K562 (cell line): ENCODE measurements at regions not wholly inside any gene's neighbourhood (a gene's known extent, or its start where the extent isn't known, plus 50 kb on each side); places are given as distances from the start of the nearest gene placed in this dataset.

Experiments used
- ATAC-seq: fragments of 200-7000 bp; cut with Tn5 transposase; 3 replicates; pipeline ENCODE4 v1.9.1; 2020; ENCODE audit warnings: moderate library complexity
- BruUV-seq: library from RNA; stranded (reverse); fragments of 400-500 nt; replicated peaks from 2 replicates; lab custom pipeline; 2021; lab: Mats Ljungman, UMichigan
- CTCF ChIA-PET: fragments of 300-600 bp; formaldehyde crosslinking; extraction: SDS; loops from one replicate; lab custom pipeline; 2021; ENCODE audit warnings: low intra/inter-chr PET ratio; lab: Yijun Ruan, JAX
- POLR2A ChIA-PET: fragments of 300-600, 350-650 bp; sonication (Branson Sonifier 250); formaldehyde crosslinking; extraction: SDS; loops from one replicate; lab custom pipeline; 2021; ENCODE audit warnings: antibody characterized with exemption, inconsistent platforms; lab: Yijun Ruan, JAX
- DNase-seq, 4 experiments: peaks; one replicate each; pipeline versions ENCODE4 v3.0.0 to v3.0.0-alpha.2; 2011 to 2018; ENCODE audit warnings: low spot score in 3 of 4, mixed read lengths in 3 of 4; ENCODE audit errors: extremely low read depth in 1 of 4
- FAIRE-seq: peaks from 2 replicates; lab custom pipeline; 2011; peaks lifted over from hg19 to GRCh38; lab: Jason Lieb, UNC
- H2AFZ ChIP-seq: 2 replicates; pipeline ENCODE4 v1.6.0; 2011; ENCODE audit warnings: low read depth, low read length, control low read depth, inconsistent platforms
- H3K27ac ChIP-seq: fragments of 200-600 bp; 3 replicates; pipeline ENCODE4 v1.8.0; 2011; ENCODE audit warnings: low read depth, mild to moderate bottlenecking, control low read depth, inconsistent platforms, low read length, moderate library complexity, mixed read lengths; ENCODE audit errors: extremely low read depth
- H3K27me3 ChIP-seq, 2 experiments: fragments of 300-600 bp in 1 of 2; 2 replicates in 1 of 2; 3 replicates in 1 of 2; pipeline versions ENCODE4 v1.6.0 to v1.8.0; 2011; ENCODE audit warnings: inconsistent platforms in 2 of 2, low read length in 2 of 2, mild to moderate bottlenecking in 1 of 2, mixed read lengths in 1 of 2, moderate library complexity in 1 of 2; ENCODE audit not compliant: control insufficient read depth in 2 of 2, insufficient read depth in 2 of 2
- H3K36me3 ChIP-seq: fragments of 300-600 bp; 3 replicates; pipeline ENCODE4 v1.8.0; 2011; ENCODE audit warnings: mild to moderate bottlenecking, low read length, inconsistent platforms; ENCODE audit not compliant: control insufficient read depth, insufficient read depth
- H3K4me1 ChIP-seq, 2 experiments: fragments of 200-600 bp in 1 of 2; replicated peaks in 1 of 2; 2 replicates in 1 of 2; 3 replicates in 1 of 2; pipeline versions ENCODE4 v1.5.1 to v1.8.0; 2011; ENCODE audit warnings: inconsistent platforms in 2 of 2, low read length in 2 of 2, mild to moderate bottlenecking in 1 of 2, mixed read lengths in 1 of 2, moderate library complexity in 1 of 2; ENCODE audit not compliant: control insufficient read depth in 2 of 2, insufficient read depth in 2 of 2
- H3K4me2 ChIP-seq: 2 replicates; pipeline ENCODE4 v1.6.1; 2011; ENCODE audit warnings: low read length, control low read depth, inconsistent platforms, mixed read lengths; ENCODE audit not compliant: insufficient read depth
- H3K4me3 ChIP-seq: fragments of 200-600 bp; sonication (generic), shearing (Covaris generic); 2 replicates; pipeline ENCODE4 v1.5.1; 2016; ENCODE audit warnings: control low read depth, inconsistent platforms
- H3K79me2 ChIP-seq: fragments of 200-600 bp; 3 replicates; pipeline ENCODE4 v1.8.0; 2011; ENCODE audit warnings: low read length, inconsistent platforms; ENCODE audit not compliant: control insufficient read depth, insufficient read depth
- H3K9ac ChIP-seq, 2 experiments: 2 replicates each; pipeline versions ENCODE4 v1.6.0 to v1.6.1; 2011; ENCODE audit warnings: low read depth in 2 of 2, low read length in 2 of 2, control low read depth in 1 of 2, inconsistent platforms in 1 of 2, mild to moderate bottlenecking in 1 of 2, mixed read lengths in 1 of 2; ENCODE audit not compliant: insufficient read depth in 1 of 2
- H3K9me1 ChIP-seq: one replicate; pipeline ENCODE4 v1.6.0; 2011; ENCODE audit warnings: inconsistent platforms, mild to moderate bottlenecking, low read length, moderate library complexity; ENCODE audit not compliant: control insufficient read depth, insufficient read depth
- H3K9me3 ChIP-seq: replicated peaks from 2 replicates; pipeline ENCODE4 v1.5.1; 2011; ENCODE audit warnings: low read depth, low read length, inconsistent platforms; ENCODE audit not compliant: control insufficient read depth, insufficient read depth
- H4K20me1 ChIP-seq: replicated peaks from 2 replicates; pipeline ENCODE4 v1.6.1; 2011; ENCODE audit warnings: low read length, inconsistent platforms, mixed read lengths; ENCODE audit not compliant: control insufficient read depth, insufficient read depth
- ARHGAP35 ChIP-seq: fragments of 450-650 bp; IDR thresholded peaks from 2 replicates; pipeline ENCODE4 v1.6.1; 2018; ENCODE audit not compliant: partially characterized antibody
- BRD9 ChIP-seq: fragments of 450-650 bp; IDR thresholded peaks from 2 replicates; pipeline ENCODE4 v1.6.1; 2018; ENCODE audit warnings: low read depth; ENCODE audit not compliant: partially characterized antibody
- CHCHD3 ChIP-seq: fragments of 250-450 bp; sonication (Bioruptor Pico); IDR thresholded peaks from 2 replicates; pipeline ENCODE4 v2.1.2; 2022; ENCODE audit warnings: mild to moderate bottlenecking
- DMBX1 ChIP-seq: fragments of 250-450 bp; sonication (Bioruptor Pico); IDR thresholded peaks from 2 replicates; pipeline ENCODE4 v1.8.0; 2022; ENCODE audit warnings: inconsistent platforms, mild to moderate bottlenecking, moderate library complexity, borderline replicate concordance
- HEY1 ChIP-seq: fragments of 250-450 bp; sonication (Bioruptor Pico); IDR thresholded peaks from 2 replicates; pipeline ENCODE4 v1.5.0; 2020; ENCODE audit warnings: mild to moderate bottlenecking, moderate library complexity, borderline replicate concordance
- MECOM ChIP-seq: fragments of 250-450 bp; sonication (Bioruptor Pico); IDR thresholded peaks from 2 replicates; pipeline ENCODE4 v1.8.0; 2022; ENCODE audit warnings: inconsistent platforms
- MIER1 ChIP-seq: fragments of 450-650 bp; IDR thresholded peaks from 2 replicates; pipeline ENCODE4 v1.6.1; 2016; ENCODE audit warnings: antibody characterized with exemption, mild to moderate bottlenecking, low read depth
- POLR3G ChIP-seq: IDR thresholded peaks from 2 replicates; pipeline ENCODE4 v1.6.1; 2011; ENCODE audit not compliant: insufficient read length, insufficient replicate concordance; ENCODE audit errors: extremely low read depth
- RBM25 ChIP-seq: fragments of 200-400 bp; formaldehyde crosslinking; IDR thresholded peaks from 2 replicates; pipeline ENCODE4 v1.6.1; 2018; ENCODE audit warnings: low read length, low read depth, moderate library complexity; ENCODE audit not compliant: severe bottlenecking
- RFX1 ChIP-seq: fragments of 450-650 bp; IDR thresholded peaks from 2 replicates; pipeline ENCODE4 v1.6.1; 2016; ENCODE audit warnings: mild to moderate bottlenecking, moderate library complexity
- STAG1 ChIP-seq: sonication (generic); formaldehyde crosslinking; IDR thresholded peaks from 2 replicates; pipeline ENCODE4 v1.5.0; 2020; ENCODE audit warnings: missing genetic modification reagents, borderline replicate concordance
- ZNF24 ChIP-seq: fragments of 450-650 bp; IDR thresholded peaks from 2 replicates; pipeline ENCODE4 v1.6.1; 2016
- WGBS: fragments of 100-300 bp; shearing (Covaris generic); methylation state at CpG from one replicate; pipeline ENCODE4 v1.1.6; 2016; ENCODE audit warnings: low coverage, mixed read lengths; ENCODE audit not compliant: insufficient coverage; ENCODE audit errors: missing lambda C conversion rate; 5-methylcytosine and 5-hydroxymethylcytosine counted together
- in situ Hi-C: fragments of 300-500 bp; cut with MboI; formaldehyde crosslinking; loops from 4 replicates; pipeline ENCODE4 v1.15.0; 2018; ENCODE audit warnings: inconsistent platforms, mixed read lengths
- intact Hi-C: fragments of 100-400 bp; cut with micrococcal nuclease; formaldehyde crosslinking; loops from 2 replicates; pipeline ENCODE4 v1.14.2; 2022
- TF ChIP-seq, protein P1 (sequence below): sonication (generic); IDR thresholded peaks from 2 replicates; pipeline ENCODE4 v1.6.1; 2016
- TF ChIP-seq, protein P2 (sequence below), 2 experiments: IDR thresholded peaks; 2 replicates each; pipeline ENCODE4 v1.6.1; 2012; ENCODE audit warnings: improper control_type of control experiment in 2 of 2, low read depth in 2 of 2, low read length in 2 of 2, borderline replicate concordance in 1 of 2
- TF ChIP-seq, protein P3 (sequence below): sonication (generic); formaldehyde crosslinking; IDR thresholded peaks from 2 replicates; pipeline ENCODE4 v1.8.0; 2022; ENCODE audit warnings: mild to moderate bottlenecking, missing genetic modification reagents

DNA sequence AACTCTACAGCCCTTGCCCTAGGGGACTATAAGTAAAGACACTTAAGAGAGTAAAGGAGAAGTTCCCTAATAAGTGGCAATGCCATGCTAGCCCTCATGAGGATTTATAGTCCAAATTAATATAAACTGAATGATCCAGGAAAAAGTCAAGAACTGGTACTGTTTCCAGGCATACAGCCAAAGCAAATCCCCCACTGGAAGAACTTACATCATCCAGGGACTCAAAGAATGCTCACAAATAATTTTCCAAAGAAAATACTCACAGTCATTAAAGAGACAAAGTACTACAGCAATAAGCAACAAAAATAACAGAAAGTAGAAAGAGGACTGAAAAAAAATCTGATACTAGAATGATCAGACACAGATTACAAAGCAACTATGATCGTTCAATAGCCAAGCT lies 79.7 kb upstream of the RAP1B start:
- no TSS peak for BruUV-seq

More for the DNA sequence above, 79.7 kb upstream of the RAP1B start:
- FAIRE-seq (no peak), ATAC-seq (no peak), DNase-seq (no peak)
- POLR2A ChIA-PET: no interaction called here
- no peaks in the 10 kb centered on the region for H3K9me1 ChIP-seq
- TF ChIP-seq ARHGAP35 (no peak), ZNF24 (no peak), STAG1 (no peak), POLR3G (no peak), BRD9 (no peak), DMBX1 (CRISPR knock-in tag) (no peak), MIER1 (no peak), HEY1 (CRISPR knock-in tag) (no peak), RBM25 (no peak), MECOM (CRISPR knock-in tag) (no peak), RFX1 (no peak), CHCHD3 (no peak)
- TF ChIP-seq, protein P1, sequence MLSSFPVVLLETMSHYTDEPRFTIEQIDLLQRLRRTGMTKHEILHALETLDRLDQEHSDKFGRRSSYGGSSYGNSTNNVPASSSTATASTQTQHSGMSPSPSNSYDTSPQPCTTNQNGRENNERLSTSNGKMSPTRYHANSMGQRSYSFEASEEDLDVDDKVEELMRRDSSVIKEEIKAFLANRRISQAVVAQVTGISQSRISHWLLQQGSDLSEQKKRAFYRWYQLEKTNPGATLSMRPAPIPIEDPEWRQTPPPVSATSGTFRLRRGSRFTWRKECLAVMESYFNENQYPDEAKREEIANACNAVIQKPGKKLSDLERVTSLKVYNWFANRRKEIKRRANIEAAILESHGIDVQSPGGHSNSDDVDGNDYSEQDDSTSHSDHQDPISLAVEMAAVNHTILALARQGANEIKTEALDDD: no peak
- TF ChIP-seq, protein P2, sequence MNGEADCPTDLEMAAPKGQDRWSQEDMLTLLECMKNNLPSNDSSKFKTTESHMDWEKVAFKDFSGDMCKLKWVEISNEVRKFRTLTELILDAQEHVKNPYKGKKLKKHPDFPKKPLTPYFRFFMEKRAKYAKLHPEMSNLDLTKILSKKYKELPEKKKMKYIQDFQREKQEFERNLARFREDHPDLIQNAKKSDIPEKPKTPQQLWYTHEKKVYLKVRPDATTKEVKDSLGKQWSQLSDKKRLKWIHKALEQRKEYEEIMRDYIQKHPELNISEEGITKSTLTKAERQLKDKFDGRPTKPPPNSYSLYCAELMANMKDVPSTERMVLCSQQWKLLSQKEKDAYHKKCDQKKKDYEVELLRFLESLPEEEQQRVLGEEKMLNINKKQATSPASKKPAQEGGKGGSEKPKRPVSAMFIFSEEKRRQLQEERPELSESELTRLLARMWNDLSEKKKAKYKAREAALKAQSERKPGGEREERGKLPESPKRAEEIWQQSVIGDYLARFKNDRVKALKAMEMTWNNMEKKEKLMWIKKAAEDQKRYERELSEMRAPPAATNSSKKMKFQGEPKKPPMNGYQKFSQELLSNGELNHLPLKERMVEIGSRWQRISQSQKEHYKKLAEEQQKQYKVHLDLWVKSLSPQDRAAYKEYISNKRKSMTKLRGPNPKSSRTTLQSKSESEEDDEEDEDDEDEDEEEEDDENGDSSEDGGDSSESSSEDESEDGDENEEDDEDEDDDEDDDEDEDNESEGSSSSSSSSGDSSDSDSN (IDR thresholded peaks at IDR 0.05; ENCODE audit: borderline replicate concordance in 1 of 2, low read depth in 2 of 2, low read length in 2 of 2): no peak
- TF ChIP-seq, protein P3, sequence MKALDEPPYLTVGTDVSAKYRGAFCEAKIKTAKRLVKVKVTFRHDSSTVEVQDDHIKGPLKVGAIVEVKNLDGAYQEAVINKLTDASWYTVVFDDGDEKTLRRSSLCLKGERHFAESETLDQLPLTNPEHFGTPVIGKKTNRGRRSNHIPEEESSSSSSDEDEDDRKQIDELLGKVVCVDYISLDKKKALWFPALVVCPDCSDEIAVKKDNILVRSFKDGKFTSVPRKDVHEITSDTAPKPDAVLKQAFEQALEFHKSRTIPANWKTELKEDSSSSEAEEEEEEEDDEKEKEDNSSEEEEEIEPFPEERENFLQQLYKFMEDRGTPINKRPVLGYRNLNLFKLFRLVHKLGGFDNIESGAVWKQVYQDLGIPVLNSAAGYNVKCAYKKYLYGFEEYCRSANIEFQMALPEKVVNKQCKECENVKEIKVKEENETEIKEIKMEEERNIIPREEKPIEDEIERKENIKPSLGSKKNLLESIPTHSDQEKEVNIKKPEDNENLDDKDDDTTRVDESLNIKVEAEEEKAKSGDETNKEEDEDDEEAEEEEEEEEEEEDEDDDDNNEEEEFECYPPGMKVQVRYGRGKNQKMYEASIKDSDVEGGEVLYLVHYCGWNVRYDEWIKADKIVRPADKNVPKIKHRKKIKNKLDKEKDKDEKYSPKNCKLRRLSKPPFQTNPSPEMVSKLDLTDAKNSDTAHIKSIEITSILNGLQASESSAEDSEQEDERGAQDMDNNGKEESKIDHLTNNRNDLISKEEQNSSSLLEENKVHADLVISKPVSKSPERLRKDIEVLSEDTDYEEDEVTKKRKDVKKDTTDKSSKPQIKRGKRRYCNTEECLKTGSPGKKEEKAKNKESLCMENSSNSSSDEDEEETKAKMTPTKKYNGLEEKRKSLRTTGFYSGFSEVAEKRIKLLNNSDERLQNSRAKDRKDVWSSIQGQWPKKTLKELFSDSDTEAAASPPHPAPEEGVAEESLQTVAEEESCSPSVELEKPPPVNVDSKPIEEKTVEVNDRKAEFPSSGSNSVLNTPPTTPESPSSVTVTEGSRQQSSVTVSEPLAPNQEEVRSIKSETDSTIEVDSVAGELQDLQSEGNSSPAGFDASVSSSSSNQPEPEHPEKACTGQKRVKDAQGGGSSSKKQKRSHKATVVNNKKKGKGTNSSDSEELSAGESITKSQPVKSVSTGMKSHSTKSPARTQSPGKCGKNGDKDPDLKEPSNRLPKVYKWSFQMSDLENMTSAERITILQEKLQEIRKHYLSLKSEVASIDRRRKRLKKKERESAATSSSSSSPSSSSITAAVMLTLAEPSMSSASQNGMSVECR (CRISPR knock-in tag): no peak
- intact Hi-C loops (no loop called here), in situ Hi-C loops (no loop called here)
- H3K27me3 ChIP-seq: no peaks in the 10 kb centered on the region
- no peaks in the 10 kb centered on the region for H3K79me2 ChIP-seq
- H3K4me2 ChIP-seq: no peak overlapping the region
- no peak overlapping the region for H3K9ac ChIP-seq
- H3K9me3 ChIP-seq: no peaks in the 10 kb centered on the region
- no peaks in the 10 kb centered on the region for H3K36me3 ChIP-seq
- WGBS: 0% methylated on average over 1 of the region's 1 CpG
- H3K4me3 ChIP-seq: no peak overlapping the region
- H4K20me1 ChIP-seq: no peaks in the 10 kb centered on the region
- H3K27ac ChIP-seq: no peak overlapping the region
- H2AFZ ChIP-seq: no peak overlapping the region
- CTCF ChIA-PET: no interaction called here
- no peaks in the 10 kb centered on the region for H3K4me1 ChIP-seq
